Hypothalamus (tissue), 51 donors: ENCODE measurements at regions not wholly inside any gene's neighbourhood (a gene's known extent, or its start where the extent isn't known, plus 50 kb on each side); places are given as distances from the start of the nearest gene placed in this dataset.
A peak's percentile ranks its signal among the peaks of the same experiment; 100 is the strongest.

Experiments
- DNase-seq, 51 donors: peaks; one replicate each; lab custom pipeline; 2025; lab: John Stamatoyannopoulos, UW

DNA sequence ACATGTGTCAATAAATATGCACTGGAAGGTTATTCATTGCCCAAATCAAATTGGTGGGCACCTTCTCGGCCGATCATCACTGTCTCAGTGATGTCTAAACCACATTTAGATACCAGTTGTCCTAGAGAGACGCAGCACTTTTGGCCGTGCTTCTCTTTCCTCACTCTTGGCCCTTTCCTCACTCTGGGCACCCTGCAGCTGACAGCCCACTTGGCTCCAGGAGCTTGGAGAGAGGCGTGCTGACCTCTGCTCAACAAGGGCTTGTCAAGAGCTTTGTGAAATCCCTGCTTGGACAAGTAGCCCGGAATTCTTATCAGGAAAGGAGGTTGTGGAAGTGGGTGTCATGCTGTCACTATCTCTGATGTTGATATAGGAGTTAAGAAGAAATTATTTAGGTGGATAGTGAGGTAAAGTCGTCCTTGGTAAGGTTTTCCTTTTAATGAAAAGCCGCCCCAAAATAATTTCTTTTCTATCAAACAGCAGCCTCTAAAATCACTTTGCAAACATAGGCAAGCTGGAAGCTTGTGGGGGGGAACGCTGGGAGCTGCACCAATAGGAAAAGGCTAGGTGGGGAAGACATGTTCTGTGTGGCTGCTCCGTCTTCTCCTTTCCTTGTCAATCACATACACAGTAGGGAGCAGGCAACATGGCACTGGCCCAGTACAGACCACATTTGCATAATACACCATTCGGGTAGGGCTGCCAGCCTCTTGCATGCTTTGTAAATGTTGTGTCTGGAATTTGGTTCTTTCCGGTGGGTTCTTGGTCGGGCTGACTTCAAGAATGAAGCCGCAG lies 126.8 kb upstream of the UBE3A start:
- no peak for DNase-seq

GRCh38 chr15:25563596-25563995 lies 124.8 kb upstream of the UBE3A start:
- DNase-seq: no peak

GRCh38 chr15:25557926-25558325 lies 119.1 kb upstream of the UBE3A start:
- DNase-seq: peak in 1 of 51 donors; percentile 25

DNA sequence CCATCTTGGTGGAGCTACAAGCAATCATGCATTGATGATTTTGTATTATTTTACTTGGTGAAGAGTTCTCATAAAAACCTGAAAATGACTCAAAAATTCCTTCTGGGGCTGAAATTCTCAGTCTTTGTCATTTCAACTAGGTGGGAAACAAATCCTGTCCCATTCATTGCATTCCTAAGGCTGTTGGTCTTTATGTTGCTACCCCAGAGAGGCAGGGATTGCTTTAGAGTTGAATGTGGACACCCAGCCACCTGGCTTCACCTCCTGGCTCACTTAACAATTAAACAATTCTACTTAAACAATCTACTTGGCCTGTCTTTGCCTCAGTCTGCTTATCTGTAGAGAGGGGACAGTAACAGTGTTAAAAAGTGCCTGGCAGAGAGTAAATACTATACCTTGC lies 117.3 kb upstream of the UBE3A start:
- DNase-seq: no peak

- DNase-seq: no peak
These were observed 115.8 kb upstream of the UBE3A start for GRCh38 chr15:25554640-25555039.

- DNase-seq: no peak
These were observed 109.8 kb upstream of the UBE3A start for GRCh38 chr15:25548600-25548999.

DNA sequence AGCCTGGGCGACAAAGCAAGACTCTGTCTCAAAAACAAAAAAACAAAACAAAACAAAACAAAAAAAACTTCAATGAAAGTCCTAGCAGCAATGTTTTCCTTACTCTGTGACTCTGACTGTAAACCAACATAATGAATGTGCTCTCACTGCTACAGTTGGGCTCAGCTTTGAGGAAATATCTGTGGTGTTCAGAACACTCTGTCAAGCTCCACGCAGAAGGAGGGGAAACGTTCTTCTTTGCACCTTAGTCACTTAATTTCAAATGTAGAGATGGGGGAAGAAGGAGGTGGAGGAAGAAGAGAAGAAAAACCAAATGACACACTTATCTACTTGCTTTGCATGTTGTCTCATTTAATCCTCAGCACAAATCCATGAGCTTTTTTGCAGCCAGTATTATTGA lies 107.1 kb upstream of the UBE3A start:
- DNase-seq: peak in 1 of 51 donors; percentile 25

DNA sequence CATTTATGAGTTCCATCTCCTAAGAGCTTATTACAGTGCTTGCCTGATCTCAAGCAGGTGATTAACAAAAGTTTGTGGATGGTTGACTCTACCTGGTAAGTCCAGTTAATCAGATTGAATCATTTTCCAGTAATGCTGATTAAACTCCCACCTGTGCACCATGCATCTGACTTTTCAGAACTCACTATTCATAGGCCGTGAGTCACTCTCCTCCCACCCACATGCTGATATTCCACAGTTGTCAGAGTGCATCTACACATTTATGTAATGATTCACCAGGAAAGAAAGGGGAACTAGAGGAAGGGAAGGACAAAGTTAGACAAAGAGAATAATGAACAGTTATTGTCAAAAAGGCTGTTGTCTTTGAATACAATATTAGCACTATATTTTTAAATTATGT lies 106.2 kb upstream of the UBE3A start:
- DNase-seq: peak in 2 of 51 donors; percentile 37 to 44

- DNase-seq: no peak
These were observed 105.3 kb upstream of the UBE3A start for GRCh38 chr15:25544076-25544475.

DNA sequence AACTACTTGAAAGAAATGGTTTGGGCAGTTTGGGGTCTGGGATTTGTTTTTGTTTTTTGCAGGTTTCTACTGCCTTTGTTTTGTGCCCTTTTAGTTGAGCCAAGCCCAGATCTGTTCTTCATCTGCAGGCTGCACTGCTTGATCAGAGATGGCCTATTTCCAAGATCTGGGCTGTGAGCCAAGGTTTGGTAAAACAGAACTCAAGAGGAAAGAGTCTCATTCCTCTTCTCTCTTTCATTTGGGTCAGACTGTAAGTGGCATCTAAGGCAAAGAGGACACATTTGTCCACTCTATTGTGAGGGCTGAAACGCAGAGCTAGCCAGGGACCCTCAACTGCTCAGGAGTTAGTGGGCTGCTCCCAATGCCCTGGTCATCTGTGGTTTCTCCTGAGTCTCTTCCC lies 104.4 kb upstream of the UBE3A start:
- DNase-seq: peak in 32 of 51 donors; percentile 4 to 80 (median 48)

- DNase-seq: no peak
These were observed 102.4 kb upstream of the UBE3A start for GRCh38 chr15:25541228-25541627.

DNA sequence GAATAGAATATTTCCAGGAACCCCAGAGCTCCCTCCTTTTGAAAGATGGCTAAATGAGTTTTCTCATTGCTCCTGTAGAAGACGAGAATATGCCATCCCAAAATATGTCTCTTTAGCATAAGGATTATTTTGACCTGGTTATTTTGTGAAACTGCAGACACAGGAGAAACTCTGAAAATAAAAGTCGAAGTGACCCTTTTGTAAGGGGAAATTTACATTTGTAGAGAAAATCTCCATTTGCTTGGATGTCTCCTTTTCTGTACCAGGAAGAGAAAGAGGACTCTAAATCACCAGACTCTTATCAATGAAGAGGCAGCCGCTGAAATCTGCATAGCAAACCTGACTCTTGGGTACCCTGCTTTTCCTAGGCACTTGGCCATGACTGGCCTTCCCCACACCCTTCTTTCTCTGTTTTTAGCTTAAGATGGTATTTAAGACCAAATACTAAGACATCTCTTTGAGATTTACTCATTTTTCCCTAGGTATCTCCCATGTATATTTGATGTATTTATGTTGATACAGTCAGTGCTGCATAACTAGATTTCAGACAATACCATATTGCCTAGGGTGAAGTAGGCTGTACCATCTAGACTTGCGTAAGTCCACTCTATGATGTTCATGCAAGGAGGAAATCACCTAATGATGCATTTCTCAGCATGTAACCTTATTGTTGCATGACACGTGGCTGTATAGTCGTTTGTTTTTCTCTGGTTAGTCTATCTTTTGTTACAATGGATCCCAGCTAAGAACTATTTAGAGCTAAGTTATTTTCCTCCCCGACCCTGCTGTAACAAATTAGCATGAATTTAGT lies 98.2 kb upstream of the UBE3A start:
- DNase-seq: no peak

DNA sequence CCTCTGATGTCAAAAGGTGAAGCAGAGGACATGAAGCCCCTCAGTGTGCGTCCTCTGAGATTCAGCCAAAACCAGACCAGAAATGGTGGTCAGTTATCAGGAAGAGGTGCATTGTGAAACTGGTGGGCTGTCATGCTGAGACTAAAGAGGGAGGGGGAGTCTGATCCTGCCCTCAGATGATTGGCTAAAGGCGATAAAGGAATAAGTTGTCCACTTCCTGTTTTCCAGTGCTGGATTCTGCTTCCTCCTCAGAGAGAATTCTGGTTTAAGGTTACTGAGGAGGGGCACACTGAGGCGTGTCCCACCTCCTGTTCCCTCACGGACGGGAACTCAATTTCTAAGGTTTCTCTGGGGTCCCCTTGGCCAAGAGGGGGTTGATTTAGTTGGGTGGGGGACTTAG lies 97.0 kb upstream of the UBE3A start:
- DNase-seq: no peak

DNA sequence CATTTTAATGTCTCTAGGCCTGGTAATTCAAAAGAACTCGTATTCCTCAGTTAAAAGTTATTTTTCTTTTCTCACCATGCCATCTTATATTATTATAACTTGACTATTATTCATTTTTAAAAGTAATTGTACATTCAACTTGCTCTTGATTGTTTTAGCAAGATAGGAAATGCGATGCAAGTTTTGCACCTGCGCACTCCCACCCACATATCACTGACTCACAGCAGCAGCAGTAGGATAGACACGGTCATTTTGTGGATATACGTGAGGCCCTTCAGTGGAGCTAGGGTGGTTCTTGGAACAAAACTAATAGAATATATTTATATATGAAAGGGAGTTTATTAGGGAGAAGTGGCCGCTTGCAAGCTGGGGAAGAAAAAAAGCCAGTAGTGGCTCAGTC lies 95.5 kb upstream of the UBE3A start:
- peak in 1 of 51 donors; percentile 22 for DNase-seq

DNA sequence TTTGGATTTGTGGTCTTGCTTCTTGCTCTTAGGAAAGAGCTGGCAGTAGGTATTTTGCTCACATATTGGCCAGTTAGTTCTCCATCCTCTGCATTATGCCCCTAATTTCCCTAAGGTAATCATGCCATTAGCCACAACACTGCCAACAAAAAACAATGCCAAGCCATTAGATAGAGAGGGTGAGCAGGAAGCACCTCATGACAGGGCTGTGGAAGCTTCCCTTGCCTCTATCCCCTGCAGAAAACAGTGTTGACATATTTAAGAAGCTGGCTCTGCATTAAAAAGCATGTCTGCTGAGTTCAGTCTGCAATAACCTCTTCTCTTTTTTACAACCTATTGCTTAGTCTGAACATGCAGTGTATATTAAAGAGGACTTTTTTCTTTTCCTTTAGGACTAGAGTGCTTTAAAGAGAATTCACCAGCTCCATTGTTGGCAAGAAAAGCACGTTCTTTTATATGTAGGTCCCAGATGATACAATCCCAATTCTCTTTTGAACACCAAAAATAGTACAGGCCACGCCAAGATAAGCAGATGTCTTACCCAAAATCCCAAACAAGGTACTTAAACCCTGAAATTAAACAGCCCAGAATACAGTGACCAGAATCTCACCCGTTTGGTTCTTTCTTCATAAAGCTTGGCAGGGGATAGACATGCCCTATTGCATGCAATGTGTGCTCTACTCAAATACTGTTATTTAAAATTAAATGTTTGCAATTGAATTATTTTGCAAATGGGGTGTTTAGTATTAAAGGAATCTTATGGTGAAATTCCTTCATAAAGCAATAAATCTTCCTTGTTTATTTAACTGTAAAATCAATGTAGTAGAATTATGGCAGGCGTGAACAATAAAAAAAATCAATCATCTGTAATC lies 93.7 kb upstream of the UBE3A start:
- peak in 1 of 51 donors; percentile 3 for DNase-seq

DNA sequence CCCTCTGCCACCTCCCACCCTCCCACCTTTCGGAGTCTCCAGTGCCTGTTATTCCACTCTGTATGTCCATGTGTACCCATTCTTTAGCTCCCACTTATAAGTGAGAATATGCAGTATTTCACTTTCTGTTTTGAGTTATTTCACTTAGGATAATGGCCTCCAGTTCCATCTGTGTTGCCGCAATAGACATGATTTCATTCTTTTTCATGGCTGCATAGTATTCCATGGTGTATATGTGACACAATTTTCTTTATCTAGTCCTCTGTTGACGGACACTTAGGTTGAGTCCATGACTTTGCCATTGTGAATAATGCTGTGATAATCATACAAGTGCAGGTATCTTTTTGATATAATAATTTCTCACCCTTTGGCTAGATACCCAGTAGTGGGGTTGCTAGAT lies 91.0 kb upstream of the UBE3A start:
- no peak for DNase-seq

GRCh38 chr15:25527118-25527517 lies 88.3 kb upstream of the UBE3A start:
- DNase-seq: peak in 1 of 51 donors; percentile 17

DNA sequence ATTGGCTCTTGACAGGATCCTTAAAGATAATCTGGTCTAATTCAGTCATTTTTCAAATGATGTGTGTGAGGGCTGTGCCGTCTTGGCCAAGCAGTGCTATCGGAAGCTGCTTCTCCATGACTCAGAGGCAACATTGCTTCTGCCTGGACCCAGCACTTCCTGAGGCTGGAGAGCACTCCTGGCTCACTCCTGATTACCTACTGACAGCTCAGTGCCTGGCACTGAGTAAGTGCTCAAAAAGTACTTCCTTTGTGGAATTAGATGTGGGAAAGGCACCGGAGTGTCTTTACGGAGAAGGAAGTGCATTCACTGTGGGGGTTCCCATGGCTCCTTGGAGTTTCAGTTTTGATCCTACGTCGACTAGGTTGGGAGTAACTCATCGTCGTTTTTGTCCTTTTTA lies 86.9 kb upstream of the UBE3A start:
- DNase-seq: no peak

GRCh38 chr15:25515633-25516032 lies 76.8 kb upstream of the UBE3A start:
- no peak for DNase-seq

GRCh38 chr15:25514522-25514921 lies 75.7 kb upstream of the UBE3A start:
- DNase-seq: no peak

DNA sequence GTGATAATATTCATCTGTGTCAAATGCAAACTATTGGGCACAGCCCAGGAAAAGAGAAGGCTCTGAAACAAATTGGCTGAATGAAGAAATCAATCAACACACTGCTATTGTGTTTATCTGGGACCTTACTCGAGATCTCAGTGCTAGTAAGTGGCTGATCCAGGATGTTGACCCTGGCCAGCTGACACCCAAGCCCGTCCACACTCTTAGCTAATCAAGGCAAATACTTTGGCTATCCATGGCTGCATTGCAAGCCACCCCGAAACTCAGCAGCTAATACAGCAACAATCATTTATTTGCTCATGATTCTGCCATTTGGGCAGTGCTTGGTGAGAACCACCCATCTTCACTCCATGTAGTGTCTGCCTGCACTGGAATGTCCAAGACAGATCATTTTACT lies 74.1 kb upstream of the UBE3A start:
- DNase-seq: no peak
